ENCODE measurements at regions not wholly inside any gene's neighbourhood (a gene's known extent, or its start where the extent isn't known, plus 50 kb on each side); places are given as distances from the start of the nearest gene placed in this dataset.
"Not testable (repeated sequence)": the region's sequence is repeated elsewhere in the genome, so short reads cannot be mapped to it uniquely, and the experiment has no call there.

GRCh38 chr2:104904889-104905288 lies 51.0 kb downstream of the POU3F3 start:
- no peak for DNase-seq

GRCh38 chr2:104909317-104909716 lies 55.4 kb downstream of the POU3F3 start:
- no peak for DNase-seq

GRCh38 chr2:104914509-104914908 lies 60.6 kb downstream of the POU3F3 start:
- no peak for DNase-seq

- DNase-seq: no peak
Observed at GRCh38 chr2:104915107-104915793, 61.3 kb downstream of the POU3F3 start.

GRCh38 chr2:104919127-104919526 lies 65.2 kb downstream of the POU3F3 start:
- no peak for DNase-seq

GRCh38 chr2:104923665-104924064 lies 69.8 kb downstream of the POU3F3 start:
- DNase-seq: no peak

GRCh38 chr2:104929663-104930062 lies 75.7 kb downstream of the POU3F3 start:
- no peak for DNase-seq

GRCh38 chr2:104930732-104931131 lies 76.8 kb downstream of the POU3F3 start:
- no peak for DNase-seq

- DNase-seq: no peak
Observed at GRCh38 chr2:104932243-104932642, 78.3 kb downstream of the POU3F3 start.

- DNase-seq: no peak
Observed at GRCh38 chr2:104933151-104933917, 79.4 kb downstream of the POU3F3 start.

- DNase-seq: no peak
Observed at GRCh38 chr2:104936527-104936926, 82.6 kb downstream of the POU3F3 start.

GRCh38 chr2:104938231-104938941 lies 84.5 kb downstream of the POU3F3 start:
- no peak for DNase-seq

GRCh38 chr2:104939570-104940217 lies 85.8 kb downstream of the POU3F3 start:
- DNase-seq: no peak

- peak; percentile 2 for DNase-seq
Observed at GRCh38 chr2:104944495-104944894, 90.6 kb downstream of the POU3F3 start.

GRCh38 chr2:104945121-104945520 lies 91.2 kb downstream of the POU3F3 start:
- DNase-seq: no peak

- DNase-seq: no peak
Observed at GRCh38 chr2:104945866-104946265, 92.0 kb downstream of the POU3F3 start.

GRCh38 chr2:104947456-104947855 lies 90.4 kb upstream of the MRPS9 start:
- not testable (repeated sequence) for DNase-seq

- no peak for DNase-seq
Observed at GRCh38 chr2:104952976-104953375, 84.9 kb upstream of the MRPS9 start.

- no peak for DNase-seq
Observed at GRCh38 chr2:104965900-104966299, 72.0 kb upstream of the MRPS9 start.

- no peak for DNase-seq
Observed at GRCh38 chr2:104969564-104969963, 68.3 kb upstream of the MRPS9 start.

- no peak for DNase-seq
Observed at GRCh38 chr2:104975371-104975770, 62.5 kb upstream of the MRPS9 start.

GRCh38 chr2:104975851-104976250 lies 62.0 kb upstream of the MRPS9 start:
- no peak for DNase-seq

GRCh38 chr2:104976603-104977120 lies 61.2 kb upstream of the MRPS9 start:
- no peak for DNase-seq
